Testis (tissue), 2 donors: ENCODE measurements at regions not wholly inside any gene's neighbourhood (a gene's known extent, or its start where the extent isn't known, plus 50 kb on each side); places are given as distances from the start of the nearest gene placed in this dataset.

Experiments used
- CTCF ChIP-seq, 3 experiments: fragments of 450-650 bp in 2 of 3; fragments of 200-600 bp in 1 of 3; sonication (generic) in 1 of 3; IDR thresholded peaks; one replicate each; pipeline ENCODE4 v1.5.1; 2016 to 2019; ENCODE audit warnings: antibody characterized with exemption in 3 of 3, mild to moderate bottlenecking in 2 of 3, moderate library complexity in 1 of 3
- POLR2A ChIP-seq: fragments of 450-650 bp; IDR thresholded peaks from one replicate; pipeline ENCODE4 v1.6.1; 2017; ENCODE audit warnings: antibody characterized with exemption, mild to moderate bottlenecking, moderate library complexity

- TF ChIP-seq POLR2A = no peak
- no peak for TF ChIP-seq CTCF (IDR thresholded peaks at IDR 0.05)
Measured at GRCh38 chr3:61333192-61333961, 82.1 kb upstream of the FHIT start.
